ENCODE measurements at regions not wholly inside any gene's neighbourhood (a gene's known extent, or its start where the extent isn't known, plus 50 kb on each side); places are given as distances from the start of the nearest gene placed in this dataset.

DNA sequence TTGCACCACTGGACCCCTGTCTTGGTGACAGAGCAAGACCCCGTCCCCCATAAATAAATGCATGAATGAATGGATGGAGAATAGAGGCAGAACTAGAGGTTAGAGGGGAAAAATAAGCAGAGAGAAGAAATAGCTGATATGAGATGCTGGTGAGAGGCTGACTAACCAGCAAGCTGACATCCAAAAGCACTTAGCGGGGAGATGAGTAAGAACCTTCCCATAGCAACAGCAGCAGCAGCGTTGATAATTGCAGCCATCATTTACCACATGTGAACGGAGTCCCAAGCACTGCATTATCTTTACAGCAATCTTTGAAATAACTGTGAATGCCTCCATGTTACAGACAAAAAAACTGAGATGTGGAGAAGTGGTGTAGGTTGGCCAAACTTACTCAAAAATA lies 777.3 kb upstream of the EEF2KMT start:
- no peak for DNase-seq (ENCODE audit: low read depth in 1 of 2, low spot score in 1 of 2)

DNA sequence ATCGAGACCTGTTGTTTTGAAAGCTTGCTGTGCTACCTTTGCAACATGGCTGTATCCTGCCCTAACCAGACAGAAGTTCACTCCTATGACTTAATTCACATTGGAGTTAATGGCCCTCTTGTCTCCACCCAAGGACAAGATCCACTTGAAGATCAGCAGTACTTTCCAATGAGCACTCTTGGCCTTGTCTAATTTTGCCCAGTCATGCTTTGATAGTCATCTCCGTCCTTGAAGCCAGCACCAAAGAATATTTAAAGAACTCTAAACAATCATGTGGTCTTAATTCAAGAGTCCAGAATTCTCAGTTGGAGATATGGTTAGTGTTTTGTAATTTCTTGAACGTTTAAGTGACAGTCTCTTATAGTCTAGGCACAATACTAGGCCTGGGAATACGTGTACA lies 775.6 kb upstream of the EEF2KMT start:
- no peak for DNase-seq (ENCODE audit: low read depth in 1 of 2, low spot score in 1 of 2)

DNA sequence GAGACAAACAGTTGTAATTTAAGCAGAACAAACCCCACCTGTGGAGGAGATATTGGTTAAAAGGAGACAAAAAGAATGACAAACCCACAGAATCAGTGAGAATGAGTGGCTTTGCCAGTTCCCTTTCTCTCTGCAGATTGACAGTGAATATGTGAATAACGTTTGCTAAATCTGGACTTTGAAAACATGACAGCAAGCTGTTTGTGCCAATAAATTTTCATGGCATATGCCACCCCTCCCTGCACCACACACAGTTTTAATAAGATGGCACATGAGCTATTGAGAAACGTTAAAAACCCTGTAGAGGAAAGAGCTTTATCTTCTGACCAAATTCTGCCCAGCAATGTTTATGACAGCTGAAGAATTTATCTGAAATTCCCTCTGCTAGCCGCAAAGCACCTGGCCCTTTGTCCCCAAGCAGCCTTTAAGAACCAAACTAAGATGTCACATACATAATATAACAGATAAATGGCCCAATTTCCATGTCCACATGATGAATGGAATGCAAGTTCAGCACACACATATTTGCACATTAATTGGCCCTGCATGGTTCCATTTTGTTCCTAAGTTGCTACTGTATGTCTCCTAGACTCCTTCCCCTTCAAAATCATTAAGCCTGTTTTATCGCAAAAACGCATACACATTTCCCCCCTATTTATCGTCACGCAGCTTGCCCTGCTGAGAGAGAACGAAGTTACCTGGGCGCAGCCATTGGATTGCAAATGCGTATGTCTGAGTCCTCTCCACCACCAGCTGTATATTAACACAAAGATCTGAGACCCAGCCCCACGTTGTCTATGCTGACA lies 773.5 kb upstream of the EEF2KMT start:
- no peak for DNase-seq (ENCODE audit: low read depth in 1 of 2, low spot score in 1 of 2)

DNA sequence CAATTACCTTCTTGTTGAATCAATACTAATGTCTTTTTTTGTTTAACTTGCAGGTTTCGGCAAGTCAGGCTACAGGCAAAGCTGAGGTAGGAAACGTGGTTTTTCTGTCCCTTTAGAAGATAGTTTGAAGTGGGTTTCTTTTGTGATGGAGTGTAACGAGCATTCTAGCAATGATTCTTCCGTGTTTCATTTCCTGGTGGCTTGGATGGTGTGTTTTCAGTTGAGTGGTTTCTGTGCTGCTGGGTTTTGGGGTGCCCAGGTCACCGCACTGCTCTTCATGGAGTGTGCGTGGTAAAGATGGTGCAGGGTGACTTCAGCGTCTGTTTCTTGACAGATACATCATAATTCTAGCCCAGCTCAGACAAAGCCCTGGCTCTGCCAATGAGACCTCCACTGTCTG lies 769.7 kb upstream of the EEF2KMT start:
- no peak for DNase-seq (ENCODE audit: low read depth in 1 of 2, low spot score in 1 of 2)

DNA sequence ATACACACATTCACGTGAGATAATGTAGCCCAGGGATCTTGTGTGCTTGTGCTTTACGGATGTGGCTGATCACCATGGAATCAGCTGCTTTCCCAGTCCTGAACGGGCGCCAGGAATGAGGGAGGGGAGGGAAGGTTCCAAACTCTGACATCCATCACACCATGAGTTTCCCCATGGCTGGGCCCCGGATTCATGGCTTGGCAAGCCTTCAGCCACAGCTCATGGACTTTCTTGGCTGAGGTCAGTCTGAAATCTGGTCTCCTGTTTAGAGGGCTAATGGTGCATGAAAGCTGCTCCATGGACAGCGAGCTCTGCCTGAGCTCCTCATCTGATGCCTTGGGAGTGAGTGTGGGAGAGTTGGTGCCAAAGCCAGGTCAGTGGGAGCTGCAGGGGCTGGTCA lies 767.6 kb upstream of the EEF2KMT start:
- no peak for DNase-seq (ENCODE audit: low read depth in 1 of 2, low spot score in 1 of 2)

DNA sequence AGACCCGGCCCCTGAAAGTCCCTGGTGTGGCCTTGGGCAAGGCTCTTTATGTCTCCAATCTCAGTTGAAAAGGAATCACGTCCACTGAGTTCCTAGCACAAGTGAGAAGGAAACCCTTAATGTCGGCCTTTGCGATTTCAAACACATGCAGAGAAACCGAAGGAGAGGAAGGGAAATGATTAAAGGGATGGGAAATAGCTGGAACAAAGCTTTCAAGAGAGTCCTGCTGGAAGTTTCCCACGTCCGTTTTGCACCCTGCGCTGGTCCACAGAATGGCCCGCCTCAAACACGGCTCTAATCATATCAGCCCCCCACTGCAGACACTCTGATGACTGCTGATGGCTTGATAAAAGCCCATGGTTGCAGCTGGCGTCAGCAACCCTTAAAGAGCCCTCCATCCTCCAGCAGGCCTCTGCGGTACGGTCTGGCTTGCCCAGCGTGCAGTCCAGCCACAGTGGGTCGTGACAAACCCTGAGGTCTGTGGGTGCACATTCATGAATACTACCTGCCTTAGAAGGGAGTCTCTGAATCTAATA lies 765.5 kb upstream of the EEF2KMT start:
- DNase-seq (ENCODE audit: low read depth in 1 of 2, low spot score in 1 of 2): no peak

DNA sequence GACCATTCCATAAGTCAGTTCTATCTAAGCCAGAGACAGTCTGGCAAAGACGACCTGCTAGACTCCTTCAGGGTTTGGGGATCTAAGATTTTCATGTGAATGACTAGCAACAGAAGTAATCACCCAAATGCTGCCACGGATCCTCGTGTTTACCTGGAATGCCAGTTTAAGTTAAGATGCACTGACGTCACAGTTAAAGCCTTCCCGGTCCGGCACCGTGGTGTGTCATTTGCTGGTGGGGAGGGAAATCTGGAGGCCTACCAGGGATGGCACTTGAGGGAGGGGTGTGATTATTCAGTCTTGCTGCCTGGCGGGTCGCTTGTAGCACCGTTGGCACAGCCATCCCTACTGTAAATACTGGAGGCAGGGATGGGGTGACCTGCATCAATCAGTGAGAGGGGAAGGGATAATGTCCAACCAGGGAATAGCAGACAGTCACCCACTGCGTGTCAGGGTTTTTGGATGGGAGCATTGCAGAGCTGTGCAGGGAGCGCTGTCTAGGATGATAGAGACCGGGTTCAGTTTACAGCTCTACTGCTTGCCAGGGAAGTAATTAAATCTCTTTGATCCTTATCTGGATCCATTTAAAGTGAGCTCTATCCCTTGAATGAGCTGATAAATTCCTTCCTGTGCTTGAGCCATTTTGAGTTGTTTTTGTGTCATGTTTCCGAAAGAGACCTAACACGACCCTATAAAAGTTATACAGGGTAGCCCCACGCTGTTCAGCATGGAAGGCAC lies 764.7 kb upstream of the EEF2KMT start:
- DNase-seq (ENCODE audit: low read depth in 1 of 2, low spot score in 1 of 2): no peak

DNA sequence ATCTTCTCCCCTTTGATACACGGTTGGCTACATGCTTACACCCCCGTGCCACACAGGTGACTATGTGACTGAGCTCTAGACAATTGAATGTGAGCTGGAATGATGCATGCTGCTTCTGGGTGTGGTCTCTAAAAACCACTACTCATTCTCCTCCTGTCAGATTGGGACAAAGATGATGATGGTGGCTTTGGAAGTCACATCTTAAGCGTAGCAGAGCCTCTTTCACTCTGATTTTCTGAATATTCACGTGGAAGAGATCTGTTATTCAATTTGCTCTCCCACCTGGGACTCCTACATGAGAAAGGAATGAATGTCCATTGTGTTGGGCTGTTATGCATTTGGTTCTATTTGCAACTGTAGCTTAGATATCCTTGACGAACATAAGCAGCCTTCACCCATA lies 763.6 kb upstream of the EEF2KMT start:
- no peak for DNase-seq (ENCODE audit: low read depth in 1 of 2, low spot score in 1 of 2)

DNA sequence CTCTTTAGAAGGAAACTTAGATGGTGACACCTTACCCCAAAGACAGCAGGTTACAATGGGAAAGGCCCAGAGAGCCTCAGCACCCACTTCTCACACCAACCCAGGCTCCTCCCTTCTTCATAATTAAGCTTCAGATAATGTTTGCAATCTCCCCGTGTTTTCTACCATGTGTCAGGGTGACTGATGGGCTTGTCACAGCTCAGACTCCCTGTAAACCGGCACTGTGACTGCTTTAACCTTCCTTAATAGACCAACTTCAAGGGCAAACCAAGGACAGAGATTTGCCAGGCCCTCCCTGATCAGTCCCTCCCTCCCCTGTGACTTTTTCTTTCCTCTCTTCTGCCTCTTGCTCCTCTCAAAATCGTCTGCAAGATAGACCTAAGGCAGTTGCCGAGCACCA lies 760.6 kb upstream of the EEF2KMT start:
- no peak for DNase-seq (ENCODE audit: low read depth in 1 of 2, low spot score in 1 of 2)

DNA sequence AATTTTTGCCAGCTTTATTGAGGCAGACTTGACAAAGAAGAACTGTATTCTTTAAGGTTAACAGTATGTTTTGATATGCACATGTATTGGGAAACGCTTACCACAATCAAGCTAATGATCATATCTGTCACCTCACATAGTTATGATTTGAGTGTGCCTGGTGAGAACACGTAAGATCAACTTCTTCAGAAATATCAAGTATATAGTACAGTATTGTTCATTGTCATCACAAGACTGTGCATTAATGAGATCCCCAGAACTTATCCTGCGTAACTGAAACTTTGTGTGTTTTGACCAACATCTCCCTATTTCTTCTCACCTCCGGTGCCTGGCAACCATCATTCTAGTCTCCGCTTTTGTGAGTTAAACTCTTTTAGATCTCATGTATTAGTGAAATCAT lies 756.4 kb upstream of the EEF2KMT start:
- DNase-seq (ENCODE audit: low read depth in 1 of 2, low spot score in 1 of 2): no peak

DNA sequence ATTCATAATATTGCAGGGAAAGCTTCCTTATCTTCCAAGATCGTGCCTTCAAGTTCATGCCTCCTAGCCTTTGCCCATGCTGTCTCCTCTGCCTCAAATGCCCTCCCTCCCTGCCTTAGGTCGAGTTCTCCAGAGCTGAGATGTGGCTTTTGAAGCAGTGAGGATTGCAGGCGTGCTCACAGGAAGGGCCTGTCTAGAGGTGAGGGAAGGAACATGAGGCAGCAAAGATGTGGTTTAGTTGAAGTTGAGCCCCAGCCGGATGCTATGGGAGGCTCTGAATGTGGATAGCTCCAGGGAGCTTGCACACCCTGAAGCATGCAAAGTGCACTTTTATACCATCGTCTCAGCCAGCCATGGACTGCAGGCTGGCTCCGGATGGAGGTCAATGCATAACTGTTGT lies 754.6 kb upstream of the EEF2KMT start:
- no peak for DNase-seq (ENCODE audit: low read depth in 1 of 2, low spot score in 1 of 2)

DNA sequence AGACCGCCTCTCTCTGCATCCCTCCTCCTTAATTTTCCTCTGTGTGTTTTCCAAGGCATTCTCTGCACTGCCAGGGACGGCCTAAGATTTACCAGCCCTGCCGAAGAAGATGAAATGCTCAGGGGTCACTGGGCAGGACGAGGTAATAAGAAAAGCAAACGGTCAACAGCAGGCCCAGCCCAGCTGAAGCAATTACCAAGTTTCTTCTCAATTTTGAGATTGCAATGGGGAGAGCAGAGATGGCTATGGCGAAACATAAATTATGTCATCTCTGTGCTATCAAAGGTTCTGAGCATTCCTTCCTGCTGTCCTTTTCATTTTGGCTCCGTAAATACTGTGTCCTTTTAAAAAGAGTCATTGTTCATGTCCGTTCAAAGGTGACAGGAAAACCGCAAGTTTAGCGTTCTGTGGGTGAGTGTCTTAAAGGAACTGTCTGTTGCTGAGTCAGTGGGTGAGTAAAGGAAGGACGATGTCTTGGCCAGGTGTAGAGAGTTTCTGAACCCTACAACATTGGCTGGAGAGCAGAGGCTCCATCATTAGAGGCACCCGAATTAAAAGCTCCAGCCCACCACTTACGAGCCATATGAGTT lies 753.9 kb upstream of the EEF2KMT start:
- DNase-seq (ENCODE audit: low read depth in 1 of 2, low spot score in 1 of 2): no peak

DNA sequence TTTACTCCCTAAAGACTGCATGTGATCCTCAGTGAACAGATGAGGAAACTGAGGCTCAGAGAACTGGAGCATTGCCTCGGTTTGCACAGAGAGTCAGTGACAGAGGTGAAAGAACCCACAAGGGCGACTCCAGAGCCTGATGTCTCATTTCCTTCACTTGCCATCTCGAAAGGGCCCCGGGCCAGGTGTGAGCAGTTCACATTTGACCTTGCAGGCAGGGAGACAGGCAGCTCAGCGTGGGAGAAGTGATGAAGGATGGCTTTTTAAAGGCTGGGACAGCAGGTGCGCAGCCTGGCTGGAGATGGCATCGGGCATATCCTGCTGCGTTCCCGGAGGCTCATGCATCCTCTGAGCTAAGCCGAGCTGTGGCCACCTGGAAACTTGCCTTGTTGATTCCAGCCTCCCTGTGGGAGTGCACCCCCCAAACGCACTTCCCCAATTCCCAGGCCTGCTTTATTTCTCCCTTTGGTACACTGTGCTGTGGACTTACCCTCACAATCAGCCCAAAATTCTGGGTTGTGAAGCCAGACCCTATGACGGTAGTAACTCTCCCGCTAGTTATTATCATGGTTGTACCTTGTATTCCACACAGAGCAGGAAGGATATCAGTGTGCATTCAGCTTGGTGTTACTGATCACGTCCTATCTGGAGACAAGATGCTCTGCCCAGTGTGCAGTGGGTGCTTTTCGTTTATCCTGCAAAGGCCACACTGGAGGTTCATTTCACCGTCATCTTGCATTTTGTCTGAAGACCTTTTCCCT lies 753.2 kb upstream of the EEF2KMT start:
- no peak for DNase-seq (ENCODE audit: low read depth in 1 of 2, low spot score in 1 of 2)

DNA sequence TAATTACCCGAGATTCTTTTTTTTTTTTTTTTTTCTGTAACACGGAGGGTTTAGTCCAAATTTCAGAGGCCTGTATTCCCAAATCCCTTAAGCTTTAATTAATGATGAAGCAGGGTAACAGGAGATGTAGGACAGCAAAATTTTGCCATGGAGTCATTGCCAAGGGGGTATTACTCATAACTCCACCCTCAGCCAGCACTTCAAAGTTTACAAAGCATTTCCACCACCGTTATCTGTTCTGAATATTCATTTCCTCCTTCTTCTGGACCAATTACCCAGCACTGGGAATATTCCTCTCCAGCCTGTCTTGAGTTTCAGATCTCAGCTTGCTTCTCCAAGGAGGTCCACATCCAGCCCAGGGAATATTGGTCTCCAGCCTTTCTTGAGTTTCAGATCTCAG lies 747.5 kb upstream of the EEF2KMT start:
- DNase-seq (ENCODE audit: low read depth in 1 of 2, low spot score in 1 of 2): no peak

DNA sequence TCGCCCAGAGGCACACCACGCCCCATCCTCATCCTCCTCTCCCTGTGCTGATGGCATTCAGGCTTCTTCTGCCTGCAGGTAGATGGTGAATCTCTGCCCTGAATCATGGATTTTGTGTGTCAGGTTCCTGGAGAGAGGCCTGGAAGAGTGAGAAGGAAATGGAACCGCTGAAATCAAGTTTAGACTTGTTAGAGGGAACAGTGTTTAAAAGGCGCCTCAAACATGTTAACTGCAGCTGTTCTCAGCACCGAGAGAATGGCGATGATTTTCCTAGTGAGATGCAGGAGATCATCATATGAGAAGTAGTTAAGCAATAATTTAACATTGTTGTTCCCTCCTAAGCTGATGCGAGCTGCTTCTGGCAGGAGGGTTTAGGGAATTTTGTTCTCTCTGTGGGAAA lies 744.4 kb upstream of the EEF2KMT start:
- no peak for DNase-seq (ENCODE audit: low read depth in 1 of 2, low spot score in 1 of 2)

DNA sequence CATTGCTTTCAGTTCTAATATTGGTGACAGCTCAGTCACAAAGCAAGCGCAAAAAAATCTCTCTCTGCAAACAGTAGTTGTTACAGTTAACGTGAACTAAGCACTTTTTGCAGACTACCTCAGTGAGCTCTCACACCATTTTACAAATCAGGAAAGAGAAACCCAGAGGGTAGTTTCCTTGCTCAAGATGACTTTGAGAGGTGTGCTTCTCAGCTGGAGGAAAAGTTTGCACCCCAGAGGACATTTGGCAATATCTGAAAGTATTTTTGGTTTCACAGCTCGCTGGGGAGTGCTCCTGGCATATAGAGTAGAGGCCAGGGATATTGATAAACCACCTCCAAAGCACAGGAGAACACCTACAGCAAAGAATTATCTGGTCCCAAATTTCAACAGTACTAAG lies 741.1 kb upstream of the EEF2KMT start:
- DNase-seq (ENCODE audit: low read depth in 1 of 2, low spot score in 1 of 2): no peak

DNA sequence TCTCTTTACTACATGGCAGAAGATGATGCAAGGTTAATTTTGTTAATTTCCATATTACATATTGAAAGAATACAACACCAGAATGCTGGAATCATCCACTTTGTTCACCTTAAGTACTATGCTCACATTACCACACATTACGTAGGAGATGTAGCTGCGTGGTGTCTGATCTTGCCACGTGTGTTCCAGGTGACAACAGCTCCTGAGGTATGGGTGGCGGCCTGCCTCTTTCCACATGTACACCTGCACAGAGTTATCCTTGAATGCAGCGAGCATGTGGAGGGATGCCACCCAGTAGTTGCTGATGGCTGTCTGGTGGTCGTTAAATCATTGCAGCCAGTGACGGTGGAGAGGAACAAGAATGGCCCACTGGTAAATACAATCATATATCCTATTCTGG lies 740.5 kb upstream of the EEF2KMT start:
- DNase-seq (ENCODE audit: low read depth in 1 of 2, low spot score in 1 of 2): no peak

DNA sequence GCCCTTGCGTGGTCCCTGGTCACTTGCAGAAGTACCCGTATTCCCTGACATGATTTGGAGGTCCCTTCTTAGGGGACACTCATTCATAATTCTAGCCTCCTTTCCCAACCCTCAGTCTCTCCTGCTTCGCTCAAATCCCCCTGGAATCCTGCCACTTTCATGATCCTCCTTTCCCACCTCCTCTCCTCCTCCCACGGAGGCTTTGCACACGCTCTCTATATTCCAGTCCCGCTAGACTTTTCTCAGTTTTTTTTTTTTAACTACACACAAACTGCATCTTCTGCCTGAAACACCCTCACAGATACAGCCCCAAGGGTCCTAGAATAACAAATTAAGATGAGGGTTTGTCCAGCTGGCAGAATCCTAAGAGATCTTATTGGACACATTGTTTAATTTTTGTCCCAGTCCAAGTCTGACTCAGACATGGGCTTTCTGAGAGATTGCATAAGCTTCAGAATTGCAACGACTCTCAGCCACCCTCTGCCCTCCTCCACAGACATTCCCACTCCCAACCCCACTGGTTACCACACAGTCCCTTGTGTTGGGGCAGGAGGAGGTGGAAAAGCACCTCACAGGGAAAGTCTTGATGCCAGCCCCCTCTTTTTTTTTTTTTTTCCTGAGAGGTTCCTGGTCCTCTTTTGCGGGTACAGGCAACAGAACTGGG lies 739.5 kb upstream of the EEF2KMT start:
- no peak for DNase-seq (ENCODE audit: low read depth in 1 of 2, low spot score in 1 of 2)

DNA sequence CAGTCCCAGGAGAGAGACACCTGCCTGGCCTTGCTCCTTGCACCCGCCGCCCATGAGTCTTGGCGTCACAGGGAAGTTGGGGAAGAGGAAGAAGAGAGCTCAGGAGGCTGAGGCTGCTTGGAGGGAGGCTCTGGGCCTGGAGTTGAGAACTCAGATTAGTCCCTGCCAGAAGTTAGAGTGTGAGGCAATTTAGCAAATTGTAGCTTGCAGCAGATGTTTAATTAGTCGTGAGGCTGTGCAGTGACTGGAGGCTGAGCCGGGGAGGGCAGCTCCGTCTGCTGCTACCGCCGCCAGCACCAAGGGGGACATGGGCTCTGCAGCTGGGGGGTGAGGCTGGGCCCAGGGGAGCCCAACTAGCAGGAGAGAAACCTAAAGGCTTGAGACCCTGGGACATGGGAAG lies 738.3 kb upstream of the EEF2KMT start:
- no peak for DNase-seq (ENCODE audit: low read depth in 1 of 2, low spot score in 1 of 2)

DNA sequence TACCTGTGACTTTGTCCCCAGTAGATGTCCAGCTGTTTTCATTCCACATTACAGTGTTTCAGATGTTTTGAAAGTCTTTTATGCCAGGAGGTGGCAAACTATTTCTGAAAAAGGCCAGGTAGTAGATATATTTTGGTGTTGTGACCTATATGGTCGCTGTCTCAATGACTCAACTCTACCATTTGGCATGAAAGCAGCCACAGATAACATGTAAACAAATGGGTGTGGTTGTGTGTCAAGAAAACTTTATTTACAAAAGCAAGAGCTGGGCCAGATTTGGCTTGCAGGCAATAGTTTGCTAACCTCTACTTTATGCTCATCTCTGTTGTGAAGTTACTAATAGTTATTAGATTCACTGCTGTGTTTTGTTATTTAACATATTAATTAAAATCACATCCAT lies 728.7 kb upstream of the EEF2KMT start:
- DNase-seq (ENCODE audit: low read depth in 1 of 2, low spot score in 1 of 2): no peak

DNA sequence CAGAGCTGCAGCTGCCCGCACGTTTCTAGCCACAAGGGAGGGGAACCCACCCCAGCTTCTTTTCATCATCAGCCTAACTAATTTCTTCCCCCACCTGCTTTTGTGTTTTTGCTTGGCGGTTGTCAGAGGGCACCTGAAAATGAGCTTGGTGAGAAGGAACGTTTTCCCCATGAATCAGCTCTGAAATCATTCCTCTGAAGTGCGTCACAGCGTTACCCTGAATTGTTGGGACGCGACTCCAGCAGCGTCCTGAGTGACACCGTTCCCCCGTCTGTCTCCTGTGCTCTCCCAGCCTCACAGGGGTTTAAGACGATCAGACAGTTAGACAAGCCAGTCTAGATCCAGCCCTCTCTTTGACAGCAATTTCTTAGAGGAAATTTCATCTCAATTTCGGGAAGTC lies 722.9 kb upstream of the EEF2KMT start:
- DNase-seq (ENCODE audit: low read depth in 1 of 2, low spot score in 1 of 2): no peak

Data from activated CD4-positive, alpha-beta T cell treated with anti-CD3 and anti-CD28 coated beads, Interleukin-2, amount 50 U/mL, for 24 hours (primary cell).